HEK293 (cell line): ENCODE measurements at regions not wholly inside any gene's neighbourhood (a gene's known extent, or its start where the extent isn't known, plus 50 kb on each side); places are given as distances from the start of the nearest gene placed in this dataset.

Source experiments
- CTCF ChIA-PET: fragments of 350-600 bp; formaldehyde crosslinking; extraction: SDS; loops from one replicate; lab custom pipeline; 2021; ENCODE audit warnings: antibody characterized with exemption; lab: Yijun Ruan, JAX
- POLR2A ChIA-PET: fragments of 300-600 bp; formaldehyde crosslinking; extraction: SDS; loops from one replicate; lab custom pipeline; 2020; ENCODE audit warnings: antibody characterized with exemption, inconsistent platforms; lab: Yijun Ruan, JAX
- H3K27ac ChIP-seq: fragments of 200-500 bp; sonication (Bioruptor generic); 2 replicates; pipeline ENCODE4 v1.5.1; 2014; ENCODE audit warnings: low read depth, low read length, control low read depth, inconsistent platforms; ENCODE audit errors: extremely low read depth
- H3K36me3 ChIP-seq, 2 experiments: fragments of 200-500 bp in 1 of 2; sonication (Bioruptor generic) in 1 of 2; 1 replicate in 1 of 2; 2 replicates in 1 of 2; pipeline ENCODE4 v1.5.1; 2014 to 2017; ENCODE audit warnings: inconsistent platforms in 2 of 2, low read length in 2 of 2; ENCODE audit not compliant: control insufficient read depth in 2 of 2, insufficient read depth in 1 of 2
- H3K4me1 ChIP-seq: fragments of 200-500 bp; sonication (Bioruptor generic); 2 replicates; pipeline ENCODE4 v1.5.1; 2014; ENCODE audit warnings: mild to moderate bottlenecking, low read length, inconsistent platforms; ENCODE audit not compliant: control insufficient read depth, insufficient read depth
- H3K4me3 ChIP-seq: 2 replicates; pipeline ENCODE4 v1.5.1; 2011; ENCODE audit warnings: low read depth, mild to moderate bottlenecking, control low read depth, low read length, moderate library complexity
- H3K9me3 ChIP-seq: fragments of 200-500 bp; sonication (Bioruptor generic); 2 replicates; pipeline ENCODE4 v1.5.1; 2014; ENCODE audit warnings: low read depth, low read length, inconsistent platforms; ENCODE audit not compliant: control insufficient read depth, insufficient read depth
- GLI2 ChIP-seq: fragments of 450-650 bp; formaldehyde crosslinking; IDR thresholded peaks from 2 replicates; pipeline ENCODE4; 2017; ENCODE audit warnings: missing biosample characterization, missing genetic modification characterization, low read depth, borderline replicate concordance
- KLF9 ChIP-seq: fragments of 450-650 bp; formaldehyde crosslinking; IDR thresholded peaks from 2 replicates; pipeline ENCODE4 v1.5.1; 2016; ENCODE audit warnings: missing biosample characterization, missing genetic modification characterization, low read depth
- MEIS1 ChIP-seq: sonication (generic); formaldehyde crosslinking; IDR thresholded peaks from 2 replicates; pipeline ENCODE4 v1.8.1; 2022; ENCODE audit warnings: missing genetic modification reagents, mild to moderate bottlenecking, borderline replicate concordance
- PRDM1 ChIP-seq: fragments of 450-650 bp; formaldehyde crosslinking; IDR thresholded peaks from 2 replicates; pipeline ENCODE4; 2016; ENCODE audit warnings: missing biosample characterization, missing genetic modification characterization
- PRDM4 ChIP-seq: fragments of 450-650 bp; formaldehyde crosslinking; IDR thresholded peaks from 2 replicates; pipeline ENCODE4 v1.5.1; 2017; ENCODE audit warnings: missing biosample characterization, missing genetic modification characterization
- PRDM6 ChIP-seq: fragments of 450-650 bp; formaldehyde crosslinking; IDR thresholded peaks from 2 replicates; pipeline ENCODE4 v1.5.1; 2017; ENCODE audit warnings: missing biosample characterization, missing genetic modification characterization
- RBAK ChIP-seq: fragments of 450-650 bp; formaldehyde crosslinking; IDR thresholded peaks from 2 replicates; pipeline ENCODE4 v1.5.1; 2016; ENCODE audit warnings: missing biosample characterization, missing genetic modification characterization
- SALL2 ChIP-seq: fragments of 450-650 bp; formaldehyde crosslinking; IDR thresholded peaks from 2 replicates; pipeline ENCODE4 v1.5.0; 2017; ENCODE audit warnings: missing biosample characterization, mild to moderate bottlenecking, missing genetic modification characterization, borderline replicate concordance
- TCF7L2 ChIP-seq: IDR thresholded peaks from 2 replicates; pipeline ENCODE4 v1.6.1; 2011; ENCODE audit warnings: low read depth, mild to moderate bottlenecking, inconsistent platforms, low read length, moderate library complexity, borderline replicate concordance
- WT1 ChIP-seq: fragments of 450-650 bp; formaldehyde crosslinking; IDR thresholded peaks from 2 replicates; pipeline ENCODE4 v1.5.1; 2016; ENCODE audit warnings: missing biosample characterization, missing genetic modification characterization
- YY2 ChIP-seq: fragments of 450-650 bp; formaldehyde crosslinking; IDR thresholded peaks from 2 replicates; pipeline ENCODE4 v1.5.1; 2016; ENCODE audit warnings: missing biosample characterization, missing genetic modification characterization
- ZBTB17 ChIP-seq: fragments of 450-650 bp; formaldehyde crosslinking; IDR thresholded peaks from 2 replicates; pipeline ENCODE4 v1.5.1; 2016; ENCODE audit warnings: missing biosample characterization, missing genetic modification characterization
- ZBTB7A ChIP-seq: fragments of 450-650 bp; formaldehyde crosslinking; IDR thresholded peaks from 2 replicates; pipeline ENCODE4 v1.5.1; 2016; ENCODE audit warnings: low read depth, missing biosample characterization, missing genetic modification characterization
- ZEB2 ChIP-seq: fragments of 450-650 bp; formaldehyde crosslinking; IDR thresholded peaks from 2 replicates; pipeline ENCODE4 v1.5.1; 2016; ENCODE audit warnings: missing biosample characterization, missing genetic modification characterization
- ZIC2 ChIP-seq: fragments of 450-650 bp; formaldehyde crosslinking; IDR thresholded peaks from 2 replicates; pipeline ENCODE4 v1.5.1; 2016; ENCODE audit warnings: missing biosample characterization, missing genetic modification characterization
- ZNF16 ChIP-seq: fragments of 450-650 bp; formaldehyde crosslinking; IDR thresholded peaks from 2 replicates; pipeline ENCODE4 v1.5.1; 2016; ENCODE audit warnings: low read depth, missing biosample characterization, missing genetic modification characterization
- ZNF558 ChIP-seq: fragments of 450-650 bp; formaldehyde crosslinking; IDR thresholded peaks from 2 replicates; pipeline ENCODE4 v1.5.1; 2016; ENCODE audit warnings: missing biosample characterization, missing genetic modification characterization
- ZNF600 ChIP-seq: fragments of 450-650 bp; formaldehyde crosslinking; IDR thresholded peaks from 2 replicates; pipeline ENCODE4 v1.5.1; 2016; ENCODE audit warnings: missing biosample characterization, missing genetic modification characterization
- ZNF670 ChIP-seq: fragments of 450-650 bp; formaldehyde crosslinking; IDR thresholded peaks from 2 replicates; pipeline ENCODE4 v1.5.1; 2016; ENCODE audit warnings: missing biosample characterization, missing genetic modification characterization, low read depth
- ZNF701 ChIP-seq: fragments of 450-650 bp; formaldehyde crosslinking; IDR thresholded peaks from 2 replicates; pipeline ENCODE4 v1.5.1; 2016; ENCODE audit warnings: missing biosample characterization, missing genetic modification characterization
- ZSCAN18 ChIP-seq: fragments of 450-650 bp; formaldehyde crosslinking; IDR thresholded peaks from 2 replicates; pipeline ENCODE4 v1.5.1; 2016; ENCODE audit warnings: missing biosample characterization, missing genetic modification characterization
- TF ChIP-seq, protein P1 (sequence below): fragments of 450-650 bp; formaldehyde crosslinking; IDR thresholded peaks from 2 replicates; pipeline ENCODE4 v1.5.1; 2016; ENCODE audit warnings: missing biosample characterization, missing genetic modification characterization
- TF ChIP-seq, protein P2 (sequence below): fragments of 450-650 bp; formaldehyde crosslinking; IDR thresholded peaks from 2 replicates; pipeline ENCODE4 v1.5.1; 2016; ENCODE audit warnings: missing biosample characterization, missing genetic modification characterization, borderline replicate concordance

GRCh38 chr9:100919506-100919905, 109.0 kb upstream of the PLPPR1 start:
- H3K4me1 ChIP-seq: no peaks in the 10 kb centered on the region
- H3K27ac ChIP-seq: no peak overlapping the region
- H3K9me3 ChIP-seq: no peaks in the 10 kb centered on the region
- H3K36me3 ChIP-seq: no peaks in the 10 kb centered on the region
- POLR2A ChIA-PET: no interaction called here
- CTCF ChIA-PET: no interaction called here
- TF ChIP-seq ZNF16 (tag by site-specific recombination) (no peak), TCF7L2 (no peak)
- H3K4me3 ChIP-seq: no peak overlapping the region

DNA sequence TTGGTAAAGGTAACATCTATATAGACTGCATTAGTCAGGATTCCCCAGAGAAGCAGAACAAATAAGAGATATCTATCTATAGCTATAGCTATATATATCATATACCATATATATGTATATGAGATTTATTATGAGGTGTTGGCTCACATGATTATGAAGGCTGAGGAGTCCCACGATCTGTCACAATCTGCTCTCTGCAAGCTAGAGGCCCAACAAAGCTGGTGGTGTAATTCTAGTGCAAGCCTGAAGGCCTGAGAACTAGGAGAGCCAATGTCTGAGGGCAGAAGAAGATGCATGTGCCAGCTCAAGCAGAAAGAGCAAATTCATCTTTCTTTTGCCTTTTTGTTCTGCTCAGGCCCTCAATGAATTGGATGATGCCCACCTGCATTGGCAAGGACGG, 102.2 kb upstream of the PLPPR1 start:
- Histone ChIP-seq H3K9me3 (no peaks in the 10 kb centered on the region), H3K36me3 (no peaks in the 10 kb centered on the region), H3K4me1 (no peaks in the 10 kb centered on the region), H3K4me3 (no peak overlapping the region), H3K27ac (no peak overlapping the region)
- CTCF ChIA-PET: interaction anchor here (0.7 kb wide), 1 partner anchor 108 kb away, joined by 3 read pairs; no protein-coding TSS in a partner anchor
- TF ChIP-seq PRDM1 (tag by site-specific recombination): no peak
- TF ChIP-seq YY2 (tag by site-specific recombination): no peak
- no peak for TF ChIP-seq MEIS1 (CRISPR knock-in tag)
- no peak for TF ChIP-seq PRDM4
- no peak for TF ChIP-seq SALL2
- POLR2A ChIA-PET: no interaction called here

GRCh38 chr9:100927763-100928162, 100.8 kb upstream of the PLPPR1 start:
- TF ChIP-seq ZIC2 (tag by site-specific recombination): no peak
- TF ChIP-seq, protein P1, sequence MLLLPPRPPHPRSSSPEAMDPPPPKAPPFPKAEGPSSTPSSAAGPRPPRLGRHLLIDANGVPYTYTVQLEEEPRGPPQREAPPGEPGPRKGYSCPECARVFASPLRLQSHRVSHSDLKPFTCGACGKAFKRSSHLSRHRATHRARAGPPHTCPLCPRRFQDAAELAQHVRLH (tag by site-specific recombination): no peak
- no peak for TF ChIP-seq ZBTB17 (tag by site-specific recombination)
- TF ChIP-seq WT1 (tag by site-specific recombination): no peak
- CTCF ChIA-PET: interaction anchor here (0.6 kb wide), 2 partner anchors 439 to 690 kb away, joined by 3 read pairs; no protein-coding TSS in a partner anchor
- no peak overlapping the region for H3K27ac ChIP-seq
- H3K9me3 ChIP-seq: no peaks in the 10 kb centered on the region
- no peaks in the 10 kb centered on the region for H3K36me3 ChIP-seq
- H3K4me1 ChIP-seq: no peaks in the 10 kb centered on the region
- POLR2A ChIA-PET: no interaction called here
- no peak overlapping the region for H3K4me3 ChIP-seq

DNA sequence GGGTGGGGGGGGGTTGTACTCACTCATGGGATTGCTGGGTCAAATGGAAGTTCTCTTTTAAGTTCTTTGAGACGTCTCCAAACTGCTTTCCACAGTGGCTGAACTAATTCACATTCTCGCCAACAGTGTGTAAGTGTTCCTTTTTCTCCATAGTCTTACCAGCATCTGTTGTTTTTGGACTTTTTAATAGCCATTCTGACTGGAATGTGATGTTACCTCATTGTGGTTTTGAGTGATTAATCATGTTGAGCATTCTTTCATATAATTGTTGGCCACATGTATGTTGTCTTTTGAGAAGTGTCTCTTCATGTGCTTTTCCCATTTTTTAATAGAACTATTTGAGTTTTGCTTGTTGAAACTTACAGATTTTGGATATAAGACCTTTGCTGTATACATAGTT, 94.9 kb upstream of the PLPPR1 start:
- no peaks in the 10 kb centered on the region for H3K36me3 ChIP-seq
- H3K4me1 ChIP-seq: no peaks in the 10 kb centered on the region
- POLR2A ChIA-PET: no interaction called here
- H3K4me3 ChIP-seq: no peak overlapping the region
- no peak overlapping the region for H3K27ac ChIP-seq
- CTCF ChIA-PET: no interaction called here
- H3K9me3 ChIP-seq: no peaks in the 10 kb centered on the region
- TF ChIP-seq PRDM6 (tag by site-specific recombination): no peak
- no peak for TF ChIP-seq ZNF670 (tag by site-specific recombination)
- no peak for TF ChIP-seq RBAK (tag by site-specific recombination)
- no peak for TF ChIP-seq GLI2 (tag by site-specific recombination)
- TF ChIP-seq ZNF600 (tag by site-specific recombination): no peak
- no peak for TF ChIP-seq ZNF701 (tag by site-specific recombination)
- no peak for TF ChIP-seq ZEB2 (tag by site-specific recombination)
- TF ChIP-seq ZSCAN18 (tag by site-specific recombination): no peak
- TF ChIP-seq ZBTB7A (tag by site-specific recombination): no peak
- TF ChIP-seq, protein P2, sequence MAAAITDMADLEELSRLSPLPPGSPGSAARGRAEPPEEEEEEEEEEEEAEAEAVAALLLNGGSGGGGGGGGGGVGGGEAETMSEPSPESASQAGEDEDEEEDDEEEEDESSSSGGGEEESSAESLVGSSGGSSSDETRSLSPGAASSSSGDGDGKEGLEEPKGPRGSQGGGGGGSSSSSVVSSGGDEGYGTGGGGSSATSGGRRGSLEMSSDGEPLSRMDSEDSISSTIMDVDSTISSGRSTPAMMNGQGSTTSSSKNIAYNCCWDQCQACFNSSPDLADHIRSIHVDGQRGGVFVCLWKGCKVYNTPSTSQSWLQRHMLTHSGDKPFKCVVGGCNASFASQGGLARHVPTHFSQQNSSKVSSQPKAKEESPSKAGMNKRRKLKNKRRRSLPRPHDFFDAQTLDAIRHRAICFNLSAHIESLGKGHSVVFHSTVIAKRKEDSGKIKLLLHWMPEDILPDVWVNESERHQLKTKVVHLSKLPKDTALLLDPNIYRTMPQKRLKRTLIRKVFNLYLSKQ (tag by site-specific recombination): no peak
- no peak for TF ChIP-seq KLF9 (tag by site-specific recombination)
- no peak for TF ChIP-seq ZNF558 (tag by site-specific recombination)
